ENCODE measurements at regions not wholly inside any gene's neighbourhood (a gene's known extent, or its start where the extent isn't known, plus 50 kb on each side); places are given as distances from the start of the nearest gene placed in this dataset.

DNA sequence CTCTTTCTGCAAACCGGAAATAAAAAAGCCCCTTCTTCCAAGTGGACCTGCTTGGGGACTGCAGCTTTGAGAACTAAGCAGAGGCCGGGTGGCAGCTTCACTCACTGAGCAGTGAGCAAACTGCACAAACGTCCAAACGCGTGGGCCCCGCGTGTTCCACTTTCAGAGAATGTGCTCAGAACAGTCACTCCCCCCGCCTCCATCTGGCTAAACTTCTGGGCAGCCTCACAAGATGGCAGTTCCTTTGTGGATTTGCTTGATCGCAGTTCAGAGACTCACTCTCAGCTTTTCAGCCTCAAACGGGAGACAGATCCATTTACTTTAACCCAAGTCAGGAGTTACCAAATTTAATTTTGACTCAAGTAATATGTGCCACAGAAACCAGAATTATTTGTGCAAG is 216.6 kb downstream of the TLE1 start:
- Histone ChIP-seq H2BK120ac (replicated peaks; ENCODE audit: low read depth, low read length) (no peak overlapping the region), H3K79me1 (ENCODE audit: low read depth, low read length) (no peaks in the 10 kb centered on the region), H4K20me1 (replicated peaks in 1 of 2; ENCODE audit: control insufficient read depth in 1 of 2, insufficient read depth in 2 of 2, low read length in 2 of 2) (no peaks in the 10 kb centered on the region), H3K36me3 (ENCODE audit: control insufficient read depth in 2 of 4, insufficient read depth in 4 of 4, low read length in 3 of 4) (no peaks in the 10 kb centered on the region), H3K4me3 (ENCODE audit: extremely low read depth in 1 of 4, insufficient read depth in 2 of 4, low read depth in 3 of 4, low read length in 4 of 4) (no peak overlapping the region), H2BK5ac (ENCODE audit: low read depth, low read length) (no peak overlapping the region), H3K27me3 (replicated peaks in 1 of 4; ENCODE audit: control insufficient read depth in 3 of 4, extremely low read depth in 1 of 4, insufficient read depth in 3 of 4, low read length in 3 of 4) (no peaks in the 10 kb centered on the region), H2BK20ac (ENCODE audit: low read length) (no peak overlapping the region), H2BK15ac (ENCODE audit: low read length) (no peak overlapping the region), H3K14ac (ENCODE audit: insufficient read length) (no peak overlapping the region), H3K23me2 (ENCODE audit: low read depth, low read length) (no peaks in the 10 kb centered on the region), H3K9me3 (ENCODE audit: insufficient read depth in 2 of 2, low read depth in 1 of 2, low read length in 1 of 2) (no peaks in the 10 kb centered on the region), H3K4me2 (ENCODE audit: insufficient read depth in 1 of 2, low read depth in 2 of 2, low read length in 2 of 2) (no peak overlapping the region), H3K4ac (replicated peaks; ENCODE audit: insufficient read length, low read depth, low read length) (no peak overlapping the region), H3K4me1 (replicated peaks in 1 of 4; ENCODE audit: control insufficient read depth in 3 of 4, insufficient read depth in 4 of 4, low read length in 3 of 4) (peaks cover 0 to 2% (median 0%) of the 10 kb centered on the region in 4 experiments; a peak in 1 of 7 replicates), H2AK5ac (ENCODE audit: low read depth, low read length) (no peak overlapping the region), H4K91ac (replicated peaks; ENCODE audit: insufficient read length, low read length) (no peak overlapping the region), H3K27ac (ENCODE audit: low read depth, low read length) (no peak overlapping the region), H3K18ac (ENCODE audit: extremely low read depth, low read length) (no peak overlapping the region), H2AFZ (ENCODE audit: low read length) (peak overlapping the region; percentile 63), H3K23ac (ENCODE audit: insufficient read length) (no peak overlapping the region), H4K8ac (ENCODE audit: extremely low read depth, insufficient read depth, low read length) (no peak overlapping the region), H3K56ac (replicated peaks; ENCODE audit: insufficient read length, low read depth, low read length) (no peak overlapping the region), H4K5ac (ENCODE audit: insufficient read length, low read depth, low read length) (no peak overlapping the region), H3K79me2 (ENCODE audit: control insufficient read depth in 1 of 2, insufficient read depth in 2 of 2, low read length in 2 of 2) (no peaks in the 10 kb centered on the region), H2BK12ac (ENCODE audit: low read depth, low read length) (no peak overlapping the region), H3K9ac (replicated peaks in 1 of 4; ENCODE audit: extremely low read depth in 1 of 4, low read depth in 3 of 4, low read length in 3 of 4) (no peak overlapping the region)
- ChIA-PET POLR2A (ENCODE audit: partially characterized antibody) (no interaction called here), CTCF (ENCODE audit: partially characterized antibody) (interaction anchor here (0.6 kb wide), 1 partner anchor 47 kb away, joined by 3 read pairs; no protein-coding TSS in a partner anchor)
- DNase-seq (ENCODE audit: low read depth in 1 of 2, low spot score in 2 of 2) = no peak
- 92% methylated on average over 10 of the region's 10 CpGs; no CpG with 5 or more reads in 1 of the 2 experiments for WGBS, 2 experiments (ENCODE audit: extremely low coverage in 1 of 2, insufficient coverage in 1 of 2, insufficient read length in 1 of 2, insufficient replicate concordance in 2 of 2, low coverage in 1 of 2, low lambda C conversion rate in 2 of 2, missing lambda C conversion rate in 1 of 2)
- no peak for FAIRE-seq
- TF ChIP-seq RBBP5 (IDR thresholded peaks at IDR 0.05; ENCODE audit: borderline replicate concordance, low read depth, low read length) = no peak
